BJ (cell line): ENCODE measurements at regions not wholly inside any gene's neighbourhood (a gene's known extent, or its start where the extent isn't known, plus 50 kb on each side); places are given as distances from the start of the nearest gene placed in this dataset.
"Not testable (repeated sequence)": the region's sequence is repeated elsewhere in the genome, so short reads cannot be mapped to it uniquely, and the experiment has no call there.

Experiments used
- CTCF ChIA-PET: fragments of 350-600 bp; formaldehyde crosslinking; extraction: SDS; loops from one replicate; lab custom pipeline; 2021; ENCODE audit warnings: antibody characterized with exemption, inconsistent platforms; lab: Yijun Ruan, JAX
- POLR2A ChIA-PET: fragments of 300-600 bp; sonication (Branson Sonifier 250); formaldehyde crosslinking; extraction: SDS; loops from one replicate; lab custom pipeline; 2021; ENCODE audit warnings: antibody characterized with exemption; lab: Charles Lee
- DNase-seq: peaks from one replicate; pipeline ENCODE4 v3.0.0-alpha.2; 2011; ENCODE audit warnings: low read depth
- H3K27me3 ChIP-seq: 2 replicates; pipeline ENCODE4 v1.6.0; 2011; ENCODE audit warnings: low read length; ENCODE audit not compliant: control insufficient read depth, insufficient read depth
- H3K36me3 ChIP-seq: 2 replicates; pipeline ENCODE4 v1.5.1; 2011; ENCODE audit warnings: low read length; ENCODE audit not compliant: control insufficient read depth, insufficient read depth
- H3K4me3 ChIP-seq: 2 replicates; pipeline ENCODE4 v1.5.1; 2011; ENCODE audit warnings: low read depth, mild to moderate bottlenecking, control low read depth, low read length

- H3K36me3 ChIP-seq, CTCF ChIA-PET, H3K27me3 ChIP-seq, DNase-seq, POLR2A ChIA-PET, H3K4me3 ChIP-seq: not testable (repeated sequence)
Measured at GRCh38 chr11:71701435-71702291, 119.0 kb upstream of the KRTAP5-11 start.

GRCh38 chr11:71705086-71705737, 122.5 kb upstream of the KRTAP5-11 start:
- CTCF ChIA-PET, H3K36me3 ChIP-seq, H3K27me3 ChIP-seq, POLR2A ChIA-PET, DNase-seq, H3K4me3 ChIP-seq: not testable (repeated sequence)

- DNase-seq, H3K27me3 ChIP-seq, CTCF ChIA-PET, H3K36me3 ChIP-seq, H3K4me3 ChIP-seq, POLR2A ChIA-PET: not testable (repeated sequence)
Measured at GRCh38 chr11:71705738-71706432, 123.2 kb upstream of the KRTAP5-11 start.

- H3K36me3 ChIP-seq, H3K27me3 ChIP-seq, CTCF ChIA-PET, DNase-seq, H3K4me3 ChIP-seq, POLR2A ChIA-PET: not testable (repeated sequence)
Measured at GRCh38 chr11:71707083-71707482, 124.4 kb upstream of the KRTAP5-11 start.

GRCh38 chr11:71709541-71709940, 123.5 kb upstream of the DEFB108B start:
- H3K4me3 ChIP-seq, POLR2A ChIA-PET, H3K27me3 ChIP-seq, H3K36me3 ChIP-seq, CTCF ChIA-PET, DNase-seq: not testable (repeated sequence)

GRCh38 chr11:71710171-71710671, 122.8 kb upstream of the DEFB108B start:
- H3K27me3 ChIP-seq, CTCF ChIA-PET, H3K36me3 ChIP-seq, H3K4me3 ChIP-seq, POLR2A ChIA-PET, DNase-seq: not testable (repeated sequence)

GRCh38 chr11:71710701-71711385, 122.2 kb upstream of the DEFB108B start:
- CTCF ChIA-PET, H3K4me3 ChIP-seq, DNase-seq, POLR2A ChIA-PET, H3K27me3 ChIP-seq, H3K36me3 ChIP-seq: not testable (repeated sequence)

- POLR2A ChIA-PET, CTCF ChIA-PET, DNase-seq, H3K36me3 ChIP-seq, H3K27me3 ChIP-seq, H3K4me3 ChIP-seq: not testable (repeated sequence)
Measured at GRCh38 chr11:71712350-71712749, 120.7 kb upstream of the DEFB108B start.

GRCh38 chr11:71712846-71713245, 120.2 kb upstream of the DEFB108B start:
- H3K4me3 ChIP-seq, POLR2A ChIA-PET, DNase-seq, H3K36me3 ChIP-seq, H3K27me3 ChIP-seq, CTCF ChIA-PET: not testable (repeated sequence)

GRCh38 chr11:71714510-71714909, 118.5 kb upstream of the DEFB108B start:
- H3K36me3 ChIP-seq, DNase-seq, POLR2A ChIA-PET, CTCF ChIA-PET, H3K27me3 ChIP-seq, H3K4me3 ChIP-seq: not testable (repeated sequence)

GRCh38 chr11:71721840-71722239, 111.2 kb upstream of the DEFB108B start:
- H3K27me3 ChIP-seq, POLR2A ChIA-PET, H3K36me3 ChIP-seq, CTCF ChIA-PET, H3K4me3 ChIP-seq, DNase-seq: not testable (repeated sequence)

GRCh38 chr11:71723991-71724390, 109.0 kb upstream of the DEFB108B start:
- H3K36me3 ChIP-seq, H3K4me3 ChIP-seq, CTCF ChIA-PET, DNase-seq, POLR2A ChIA-PET, H3K27me3 ChIP-seq: not testable (repeated sequence)
